GM23248 (cell line): ENCODE measurements at regions not wholly inside any gene's neighbourhood (a gene's known extent, or its start where the extent isn't known, plus 50 kb on each side); places are given as distances from the start of the nearest gene placed in this dataset.

Experiments
- DNase-seq: peaks from one replicate; pipeline ENCODE4 v3.0.0-alpha.2; 2015
- H2AFZ ChIP-seq: fragments of 200-600 bp; sonication (generic); 2 replicates; pipeline ENCODE4 v1.6.1; 2016; ENCODE audit warnings: antibody characterized with exemption
- H3F3A ChIP-seq: fragments of 200-600 bp; sonication (generic); 2 replicates; pipeline ENCODE4 v1.6.1; 2016; ENCODE audit warnings: mild to moderate bottlenecking, antibody characterized with exemption, mixed run types; ENCODE audit not compliant: insufficient read depth
- H3K27ac ChIP-seq: fragments of 200-600 bp; sonication (generic); 2 replicates; pipeline ENCODE4 v1.5.1; 2016; ENCODE audit warnings: mild to moderate bottlenecking
- H3K27me3 ChIP-seq: fragments of 200-600 bp; sonication (generic); replicated peaks from 2 replicates; pipeline ENCODE4 v1.6.1; 2016; ENCODE audit warnings: mild to moderate bottlenecking; ENCODE audit not compliant: insufficient read depth
- H3K36me3 ChIP-seq: fragments of 200-600 bp; sonication (generic); 2 replicates; pipeline ENCODE4 v1.6.1; 2016; ENCODE audit warnings: low read depth, mild to moderate bottlenecking
- H3K4me1 ChIP-seq: fragments of 200-600 bp; sonication (generic); 2 replicates; pipeline ENCODE4 v1.6.1; 2016; ENCODE audit warnings: mild to moderate bottlenecking; ENCODE audit not compliant: insufficient read depth
- H3K4me2 ChIP-seq: fragments of 200-600 bp; sonication (generic); one replicate; pipeline ENCODE4 v1.6.1; 2016; ENCODE audit warnings: mild to moderate bottlenecking; ENCODE audit not compliant: unreplicated experiment
- H3K4me3 ChIP-seq: fragments of 200-600 bp; sonication (generic); 2 replicates; pipeline ENCODE4 v1.5.1; 2016; ENCODE audit warnings: mild to moderate bottlenecking
- H3K79me2 ChIP-seq: fragments of 200-600 bp; sonication (generic); 2 replicates; pipeline ENCODE4 v1.6.1; 2016; ENCODE audit warnings: mild to moderate bottlenecking; ENCODE audit not compliant: insufficient read depth
- H3K9ac ChIP-seq: fragments of 200-600 bp; sonication (generic); 2 replicates; pipeline ENCODE4 v1.6.1; 2016; ENCODE audit warnings: mild to moderate bottlenecking
- H3K9me2 ChIP-seq: fragments of 200-600 bp; sonication (generic); 2 replicates; pipeline ENCODE4 v1.6.1; 2016; ENCODE audit warnings: mixed run types, mild to moderate bottlenecking, moderate library complexity; ENCODE audit not compliant: insufficient read depth
- H3K9me3 ChIP-seq: fragments of 200-600 bp; sonication (generic); one replicate; pipeline ENCODE4 v1.6.1; 2017; ENCODE audit warnings: low read depth
- H4K20me1 ChIP-seq: fragments of 200-600 bp; sonication (generic); 2 replicates; pipeline ENCODE4 v1.6.0; 2016; ENCODE audit not compliant: insufficient read depth
- EZH2 ChIP-seq: fragments of 200-600 bp; sonication (generic); IDR thresholded peaks from 2 replicates; pipeline ENCODE4 v1.6.1; 2018; ENCODE audit warnings: antibody characterized with exemption, mild to moderate bottlenecking; ENCODE audit not compliant: insufficient read depth, poor library complexity, severe bottlenecking
- EZH2phosphoT487 ChIP-seq: fragments of 200-600 bp; sonication (generic); IDR thresholded peaks from 2 replicates; pipeline ENCODE4 v1.6.1; 2018; ENCODE audit warnings: antibody characterized with exemption, moderate library complexity, mild to moderate bottlenecking, low read depth; ENCODE audit not compliant: insufficient read depth
- WGBS, 2 experiments: methylation state at CpG; one replicate each; pipeline ENCODE4 v1.1.6; 2015 to 2017; ENCODE audit warnings: low lambda C conversion rate in 2 of 2, low coverage in 1 of 2; ENCODE audit errors: missing lambda C conversion rate in 2 of 2; 5-methylcytosine and 5-hydroxymethylcytosine counted together
- in situ Hi-C: fragments of 300-500 bp; cut with MboI; formaldehyde crosslinking; loops from 2 replicates; pipeline ENCODE4 v1.15.0; 2020

GRCh38 chr11:109604481-109605400 lies 182.8 kb downstream of the C11orf87 start:
- Histone ChIP-seq H3K9me3 (no peaks in the 10 kb centered on the region), H3K9me2 (peaks cover 3% of the 10 kb centered on the region; the same call in 1 of the 2 replicates), H3F3A (no peaks in the 10 kb centered on the region), H3K4me2 (no peak overlapping the region), H3K27ac (no peak overlapping the region), H3K27me3 (no peaks in the 10 kb centered on the region; the same call in 1 of the 2 replicates), H3K4me3 (no peak overlapping the region), H4K20me1 (no peaks in the 10 kb centered on the region), H3K9ac (no peak overlapping the region), H3K79me2 (no peaks in the 10 kb centered on the region), H3K36me3 (no peaks in the 10 kb centered on the region), H3K4me1 (no peaks in the 10 kb centered on the region), H2AFZ (no peak overlapping the region)
- TF ChIP-seq EZH2 = no peak
- TF ChIP-seq EZH2phosphoT487 = no peak
- WGBS, 2 experiments = 33 to 37% methylated on average over 3 of the region's 3 CpGs
- DNase-seq = peak; percentile 4
- in situ Hi-C loops = no loop called here

- Histone ChIP-seq H3F3A (no peaks in the 10 kb centered on the region), H3K4me1 (no peaks in the 10 kb centered on the region), H3K36me3 (no peaks in the 10 kb centered on the region), H3K4me3 (no peak overlapping the region), H3K9ac (no peak overlapping the region), H3K9me3 (no peaks in the 10 kb centered on the region), H2AFZ (no peak overlapping the region), H3K27ac (no peak overlapping the region), H4K20me1 (no peaks in the 10 kb centered on the region), H3K4me2 (no peak overlapping the region), H3K79me2 (no peaks in the 10 kb centered on the region), H3K27me3 (no peaks in the 10 kb centered on the region; the same call in 1 of the 2 replicates), H3K9me2 (peaks cover 3% of the 10 kb centered on the region; the same call in 1 of the 2 replicates)
- no peak for DNase-seq
- 0% methylated on average over 1 of the region's 1 CpG for WGBS, 2 experiments
- in situ Hi-C loops = no loop called here
- no peak for TF ChIP-seq EZH2phosphoT487
Observed at GRCh38 chr11:109606256-109606655, 184.3 kb downstream of the C11orf87 start.

- Histone ChIP-seq H3K27ac (no peak overlapping the region), H3K36me3 (no peaks in the 10 kb centered on the region), H4K20me1 (no peaks in the 10 kb centered on the region), H3K4me3 (no peak overlapping the region), H3K4me2 (no peak overlapping the region), H3K9ac (no peak overlapping the region), H3K9me3 (no peaks in the 10 kb centered on the region), H3K27me3 (no peaks in the 10 kb centered on the region), H3K9me2 (0 out of 2 replicates have a peak, but pooled peaks cover 3% of the 10 kb centered on the region), H3K79me2 (no peaks in the 10 kb centered on the region), H3F3A (no peaks in the 10 kb centered on the region), H2AFZ (no peak overlapping the region), H3K4me1 (no peaks in the 10 kb centered on the region)
- no peak for DNase-seq
- no peak for TF ChIP-seq EZH2
- no peak for TF ChIP-seq EZH2phosphoT487
- WGBS, 2 experiments = 21 to 23% methylated on average over 1 of the region's 1 CpG
- in situ Hi-C loops = no loop called here
Observed at GRCh38 chr11:109609454-109610185, 187.6 kb downstream of the C11orf87 start.

- H2AFZ ChIP-seq = no peak overlapping the region
- peak; percentile 19 for DNase-seq
- H3K27me3 ChIP-seq = no peaks in the 10 kb centered on the region
- no peak overlapping the region for H3K27ac ChIP-seq
- no peaks in the 10 kb centered on the region for H4K20me1 ChIP-seq
- 45 to 50% methylated on average over 3 of the region's 3 CpGs for WGBS, 2 experiments
- in situ Hi-C loops = no loop called here
- no peaks in the 10 kb centered on the region for H3K4me1 ChIP-seq
- no peak overlapping the region for H3K4me2 ChIP-seq
- H3K9me3 ChIP-seq = no peaks in the 10 kb centered on the region
- no peaks in the 10 kb centered on the region for H3K79me2 ChIP-seq
- H3K9me2 ChIP-seq = 0 out of 2 replicates have a peak, but pooled peaks cover 3% of the 10 kb centered on the region
- H3K9ac ChIP-seq = no peak overlapping the region
- no peaks in the 10 kb centered on the region for H3F3A ChIP-seq
- H3K4me3 ChIP-seq = no peak overlapping the region
- TF ChIP-seq EZH2phosphoT487 = no peak
- no peak for TF ChIP-seq EZH2
- no peaks in the 10 kb centered on the region for H3K36me3 ChIP-seq
Observed at GRCh38 chr11:109612496-109612895, 190.5 kb downstream of the C11orf87 start.
